COLO668 (cell line): ENCODE measurements at regions not wholly inside any gene's neighbourhood (a gene's known extent, or its start where the extent isn't known, plus 50 kb on each side); places are given as distances from the start of the nearest gene placed in this dataset.

Source experiments
- DNase-seq: peaks from one replicate; lab custom pipeline; 2025; ENCODE audit not compliant: unreplicated experiment; lab: John Stamatoyannopoulos, UW

- DNase-seq: no peak
These were observed 392.3 kb upstream of the ZNF717 start for GRCh38 chr3:76177610-76178009.

- DNase-seq: no peak
These were observed 393.1 kb upstream of the ZNF717 start for GRCh38 chr3:76178412-76178811.

- no peak for DNase-seq
These were observed 395.9 kb upstream of the ZNF717 start for GRCh38 chr3:76181213-76181612.

GRCh38 chr3:76198086-76198485, 412.7 kb upstream of the ZNF717 start:
- no peak for DNase-seq

- DNase-seq: no peak
These were observed 414.0 kb upstream of the ZNF717 start for GRCh38 chr3:76199382-76199781.

- DNase-seq: no peak
These were observed 418.2 kb upstream of the ZNF717 start for GRCh38 chr3:76203578-76203977.

GRCh38 chr3:76206346-76206745, 421.0 kb upstream of the ZNF717 start:
- DNase-seq: no peak

- DNase-seq: no peak
These were observed 427.3 kb upstream of the ZNF717 start for GRCh38 chr3:76212679-76213078.

- no peak for DNase-seq
These were observed 436.9 kb upstream of the ZNF717 start for GRCh38 chr3:76222201-76222600.

GRCh38 chr3:76231258-76231657, 445.9 kb upstream of the ZNF717 start:
- no peak for DNase-seq

GRCh38 chr3:76242886-76243753, 457.8 kb upstream of the ZNF717 start:
- no peak for DNase-seq

GRCh38 chr3:76245073-76245472, 459.7 kb upstream of the ZNF717 start:
- no peak for DNase-seq

- no peak for DNase-seq
These were observed 460.3 kb upstream of the ZNF717 start for GRCh38 chr3:76245622-76246021.

GRCh38 chr3:76264496-76264895, 479.1 kb upstream of the ZNF717 start:
- DNase-seq: no peak

GRCh38 chr3:76264911-76265310, 479.6 kb upstream of the ZNF717 start:
- no peak for DNase-seq

GRCh38 chr3:76266511-76266910, 481.2 kb upstream of the ZNF717 start:
- DNase-seq: no peak

GRCh38 chr3:76267851-76268380, 482.6 kb upstream of the ZNF717 start:
- DNase-seq: no peak

- no peak for DNase-seq
These were observed 508.5 kb upstream of the ZNF717 start for GRCh38 chr3:76293856-76294255.

- no peak for DNase-seq
These were observed 515.4 kb upstream of the ZNF717 start for GRCh38 chr3:76300746-76301145.

GRCh38 chr3:76307556-76307955, 522.2 kb upstream of the ZNF717 start:
- no peak for DNase-seq

GRCh38 chr3:76308541-76308940, 523.2 kb upstream of the ZNF717 start:
- no peak for DNase-seq

GRCh38 chr3:76310089-76310488, 524.7 kb upstream of the ZNF717 start:
- no peak for DNase-seq

- no peak for DNase-seq
These were observed 525.3 kb upstream of the ZNF717 start for GRCh38 chr3:76310667-76311066.
